Ishikawa (cell line): ENCODE measurements at regions not wholly inside any gene's neighbourhood (a gene's known extent, or its start where the extent isn't known, plus 50 kb on each side); places are given as distances from the start of the nearest gene placed in this dataset.

ENCODE experiments used
- CEBPB ChIP-seq: IDR thresholded peaks from 2 replicates; pipeline ENCODE4 v1.6.1; 2012
- CREB1 ChIP-seq: IDR thresholded peaks from 2 replicates; pipeline ENCODE4 v1.6.1; 2012; ENCODE audit warnings: low read depth
- EGR1 ChIP-seq: IDR thresholded peaks from 2 replicates; pipeline ENCODE4 v1.6.1; 2012
- EP300 ChIP-seq: IDR thresholded peaks from 2 replicates; pipeline ENCODE4 v1.6.1; 2012; ENCODE audit warnings: borderline replicate concordance
- FOXM1 ChIP-seq: IDR thresholded peaks from 2 replicates; pipeline ENCODE4 v1.6.1; 2012; ENCODE audit warnings: low read depth, borderline replicate concordance
- NFIC ChIP-seq: IDR thresholded peaks from 2 replicates; pipeline ENCODE4 v1.6.1; 2012
- RAD21 ChIP-seq: IDR thresholded peaks from 2 replicates; pipeline ENCODE4 v1.6.1; 2012; ENCODE audit warnings: low read depth
- TAF1 ChIP-seq: IDR thresholded peaks from 2 replicates; pipeline ENCODE4 v1.6.1; 2012; ENCODE audit warnings: low read depth, mild to moderate bottlenecking
- TCF12 ChIP-seq: IDR thresholded peaks from 2 replicates; pipeline ENCODE4 v1.6.1; 2012; ENCODE audit warnings: low read depth
- TEAD4 ChIP-seq: IDR thresholded peaks from 2 replicates; pipeline ENCODE4 v1.6.1; 2012
- YY1 ChIP-seq: IDR thresholded peaks from 2 replicates; pipeline ENCODE4 v1.6.1; 2012; ENCODE audit warnings: low read depth
- ZBTB7A ChIP-seq: IDR thresholded peaks from 2 replicates; pipeline ENCODE4 v1.6.1; 2012; ENCODE audit warnings: low read depth
- TF ChIP-seq, protein P1 (sequence below): IDR thresholded peaks from 2 replicates; pipeline ENCODE4 v1.6.1; 2012
- TF ChIP-seq, protein P2 (sequence below): IDR thresholded peaks from 2 replicates; pipeline ENCODE4 v1.6.1; 2012
- TF ChIP-seq, protein P3 (sequence below): IDR thresholded peaks from 2 replicates; pipeline ENCODE4 v1.6.1; 2012; ENCODE audit warnings: low read depth, mild to moderate bottlenecking

DNA sequence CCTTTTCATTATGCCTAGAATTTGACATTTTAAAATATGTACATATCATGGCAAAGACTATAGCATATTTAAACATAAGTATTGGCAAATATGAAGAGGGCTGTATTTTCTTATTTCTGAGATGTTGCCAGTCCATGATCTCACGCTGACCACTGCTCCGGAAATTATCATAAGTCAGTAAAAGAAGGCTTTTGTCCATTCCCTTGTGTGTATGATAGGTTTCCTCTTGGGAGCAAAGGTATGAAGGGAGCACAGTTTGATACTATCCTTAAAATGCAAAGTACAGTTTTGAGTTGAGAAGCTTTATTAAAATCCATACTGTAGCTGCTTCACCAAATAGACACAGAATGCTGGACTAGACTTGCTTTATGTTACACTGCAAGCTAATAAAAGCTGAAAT is 52.6 kb upstream of the AGA start:
- TF ChIP-seq TCF12: no peak
- TF ChIP-seq CEBPB: no peak
- TF ChIP-seq, protein P1, sequence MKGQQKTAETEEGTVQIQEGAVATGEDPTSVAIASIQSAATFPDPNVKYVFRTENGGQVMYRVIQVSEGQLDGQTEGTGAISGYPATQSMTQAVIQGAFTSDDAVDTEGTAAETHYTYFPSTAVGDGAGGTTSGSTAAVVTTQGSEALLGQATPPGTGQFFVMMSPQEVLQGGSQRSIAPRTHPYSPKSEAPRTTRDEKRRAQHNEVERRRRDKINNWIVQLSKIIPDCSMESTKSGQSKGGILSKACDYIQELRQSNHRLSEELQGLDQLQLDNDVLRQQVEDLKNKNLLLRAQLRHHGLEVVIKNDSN: no peak
- TF ChIP-seq ZBTB7A: no peak
- no peak for TF ChIP-seq EP300
- no peak for TF ChIP-seq TEAD4
- no peak for TF ChIP-seq TAF1
- TF ChIP-seq EGR1: no peak
- TF ChIP-seq, protein P2, sequence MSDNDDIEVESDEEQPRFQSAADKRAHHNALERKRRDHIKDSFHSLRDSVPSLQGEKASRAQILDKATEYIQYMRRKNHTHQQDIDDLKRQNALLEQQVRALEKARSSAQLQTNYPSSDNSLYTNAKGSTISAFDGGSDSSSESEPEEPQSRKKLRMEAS: no peak
- TF ChIP-seq YY1: no peak
- TF ChIP-seq NFIC: no peak

DNA sequence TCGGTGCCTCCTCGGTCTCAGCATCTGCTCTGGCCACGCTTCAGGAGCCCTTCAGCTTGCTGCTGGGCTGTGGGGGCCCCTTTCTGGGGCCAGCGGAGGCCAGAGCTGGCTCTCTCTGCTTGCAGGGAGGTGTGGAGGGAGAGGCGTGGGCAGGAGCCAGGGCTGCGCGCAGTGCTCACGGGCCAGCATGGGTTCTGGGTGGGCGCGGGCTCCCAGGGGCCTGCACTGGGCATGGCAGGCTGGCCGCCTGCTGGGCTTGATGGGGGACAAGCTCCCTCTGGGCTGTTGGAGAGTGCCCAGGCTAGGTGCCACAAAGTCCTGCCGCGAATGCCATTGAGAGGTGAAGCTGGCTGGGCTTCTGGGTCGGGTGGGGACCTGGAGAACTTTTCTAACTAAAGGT is 57.3 kb upstream of the AGA start:
- TF ChIP-seq EP300 (no peak), NFIC (no peak), CREB1 (no peak), RAD21 (no peak), YY1 (no peak), TAF1 (no peak), CEBPB (no peak)
- TF ChIP-seq, protein P3, sequence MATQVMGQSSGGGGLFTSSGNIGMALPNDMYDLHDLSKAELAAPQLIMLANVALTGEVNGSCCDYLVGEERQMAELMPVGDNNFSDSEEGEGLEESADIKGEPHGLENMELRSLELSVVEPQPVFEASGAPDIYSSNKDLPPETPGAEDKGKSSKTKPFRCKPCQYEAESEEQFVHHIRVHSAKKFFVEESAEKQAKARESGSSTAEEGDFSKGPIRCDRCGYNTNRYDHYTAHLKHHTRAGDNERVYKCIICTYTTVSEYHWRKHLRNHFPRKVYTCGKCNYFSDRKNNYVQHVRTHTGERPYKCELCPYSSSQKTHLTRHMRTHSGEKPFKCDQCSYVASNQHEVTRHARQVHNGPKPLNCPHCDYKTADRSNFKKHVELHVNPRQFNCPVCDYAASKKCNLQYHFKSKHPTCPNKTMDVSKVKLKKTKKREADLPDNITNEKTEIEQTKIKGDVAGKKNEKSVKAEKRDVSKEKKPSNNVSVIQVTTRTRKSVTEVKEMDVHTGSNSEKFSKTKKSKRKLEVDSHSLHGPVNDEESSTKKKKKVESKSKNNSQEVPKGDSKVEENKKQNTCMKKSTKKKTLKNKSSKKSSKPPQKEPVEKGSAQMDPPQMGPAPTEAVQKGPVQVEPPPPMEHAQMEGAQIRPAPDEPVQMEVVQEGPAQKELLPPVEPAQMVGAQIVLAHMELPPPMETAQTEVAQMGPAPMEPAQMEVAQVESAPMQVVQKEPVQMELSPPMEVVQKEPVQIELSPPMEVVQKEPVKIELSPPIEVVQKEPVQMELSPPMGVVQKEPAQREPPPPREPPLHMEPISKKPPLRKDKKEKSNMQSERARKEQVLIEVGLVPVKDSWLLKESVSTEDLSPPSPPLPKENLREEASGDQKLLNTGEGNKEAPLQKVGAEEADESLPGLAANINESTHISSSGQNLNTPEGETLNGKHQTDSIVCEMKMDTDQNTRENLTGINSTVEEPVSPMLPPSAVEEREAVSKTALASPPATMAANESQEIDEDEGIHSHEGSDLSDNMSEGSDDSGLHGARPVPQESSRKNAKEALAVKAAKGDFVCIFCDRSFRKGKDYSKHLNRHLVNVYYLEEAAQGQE: no peak
- TF ChIP-seq, protein P2: no peak

- no peak for TF ChIP-seq YY1
- TF ChIP-seq, protein P1: no peak
- TF ChIP-seq TCF12: no peak
These were observed 63.0 kb upstream of the AGA start for GRCh38 chr4:177505171-177505615.

DNA sequence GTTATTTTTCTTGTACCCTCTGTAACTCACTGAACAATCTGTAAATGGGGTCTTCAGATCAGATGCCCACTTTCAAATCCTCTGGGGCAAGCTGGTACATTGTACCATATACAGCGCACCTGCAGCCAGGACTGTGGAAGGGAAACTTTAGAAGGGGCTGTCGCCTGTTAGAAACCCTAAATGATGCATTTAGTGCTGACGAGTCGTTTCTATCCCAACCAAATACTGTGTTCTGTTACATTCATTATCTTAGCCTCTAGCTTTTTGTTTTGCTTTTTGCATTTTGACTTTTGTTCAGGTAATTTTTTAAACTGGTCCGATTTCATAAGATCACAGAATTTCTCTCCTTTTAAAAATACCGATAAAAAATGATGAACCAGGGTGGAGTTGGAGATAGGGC is 66.4 kb upstream of the AGA start:
- no peak for TF ChIP-seq NFIC
- no peak for TF ChIP-seq EP300
- no peak for TF ChIP-seq ZBTB7A
- no peak for TF ChIP-seq RAD21
- TF ChIP-seq EGR1: no peak
- no peak for TF ChIP-seq CEBPB
- TF ChIP-seq, protein P2: no peak
- no peak for TF ChIP-seq CREB1
- no peak for TF ChIP-seq FOXM1
- TF ChIP-seq, protein P1: no peak
- no peak for TF ChIP-seq YY1
- TF ChIP-seq, protein P3: no peak
- TF ChIP-seq TAF1: no peak
- no peak for TF ChIP-seq TEAD4
- no peak for TF ChIP-seq TCF12

GRCh38 chr4:177509226-177509745 is 67.0 kb upstream of the AGA start:
- TF ChIP-seq TEAD4 (no peak), RAD21 (no peak), NFIC (no peak), FOXM1 (no peak), YY1 (no peak), TCF12 (no peak)
- TF ChIP-seq, protein P1: no peak
